T-helper 22 cell (primary cell): ENCODE measurements at regions not wholly inside any gene's neighbourhood (a gene's known extent, or its start where the extent isn't known, plus 50 kb on each side); places are given as distances from the start of the nearest gene placed in this dataset.
"Not testable (repeated sequence)": the region's sequence is repeated elsewhere in the genome, so short reads cannot be mapped to it uniquely, and the experiment has no call there.

Source experiments
- DNase-seq: peaks from one replicate; pipeline ENCODE4 v3.0.0-alpha.2; 2020; ENCODE audit warnings: low read depth

DNA sequence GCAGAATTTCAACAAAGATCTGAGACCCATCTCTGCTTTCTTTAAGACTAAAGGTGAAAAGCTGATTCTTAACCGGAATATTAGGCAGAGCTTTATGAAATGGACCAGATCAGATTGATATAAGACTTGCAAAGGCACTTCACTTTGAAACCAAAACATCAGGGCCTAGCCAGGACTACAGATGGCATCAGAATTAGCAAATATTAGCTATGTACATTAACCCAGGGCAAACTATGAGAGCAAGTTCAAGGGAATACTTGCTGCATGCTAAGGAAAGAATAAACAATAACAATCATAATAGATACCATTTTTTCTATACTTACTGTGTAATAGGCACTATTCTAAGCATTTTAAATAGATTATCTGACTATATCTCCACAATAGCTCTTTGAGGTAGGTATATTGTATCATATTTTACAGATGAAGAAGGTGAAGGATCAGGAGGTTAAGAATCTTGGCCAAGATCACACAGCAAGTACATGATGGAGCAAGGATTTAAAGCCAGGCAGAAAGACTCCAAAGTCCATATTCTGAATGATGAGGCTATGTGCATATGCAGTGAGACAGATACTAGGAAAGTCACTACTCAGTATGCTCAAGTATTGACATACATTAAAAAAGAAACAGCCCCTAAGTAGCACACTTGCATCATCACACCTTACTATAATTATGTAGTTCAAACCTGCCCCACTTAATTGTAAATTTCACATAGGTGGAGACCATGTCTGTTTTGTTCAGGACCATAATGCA is 209.3 kb upstream of the PKN2 start:
- DNase-seq = no peak

DNA sequence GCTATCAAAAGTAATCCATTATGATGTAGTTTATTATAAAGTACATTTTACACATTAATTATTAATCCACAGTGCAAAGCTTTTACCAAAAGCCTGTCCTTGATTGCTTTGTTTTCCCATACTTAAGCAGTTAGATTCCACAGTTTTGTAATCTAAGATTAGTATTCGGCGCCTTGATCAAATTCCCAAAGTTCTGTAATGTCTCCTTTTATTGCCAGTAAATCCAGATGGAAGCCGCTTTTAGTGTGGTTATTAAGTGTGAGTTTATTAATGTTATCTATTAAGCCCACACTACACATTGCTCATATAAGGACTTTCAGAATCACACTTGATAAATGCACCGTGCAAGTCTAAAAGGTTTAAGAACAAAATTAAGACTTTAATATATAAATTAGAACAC is 199.2 kb upstream of the PKN2 start:
- no peak for DNase-seq

DNA sequence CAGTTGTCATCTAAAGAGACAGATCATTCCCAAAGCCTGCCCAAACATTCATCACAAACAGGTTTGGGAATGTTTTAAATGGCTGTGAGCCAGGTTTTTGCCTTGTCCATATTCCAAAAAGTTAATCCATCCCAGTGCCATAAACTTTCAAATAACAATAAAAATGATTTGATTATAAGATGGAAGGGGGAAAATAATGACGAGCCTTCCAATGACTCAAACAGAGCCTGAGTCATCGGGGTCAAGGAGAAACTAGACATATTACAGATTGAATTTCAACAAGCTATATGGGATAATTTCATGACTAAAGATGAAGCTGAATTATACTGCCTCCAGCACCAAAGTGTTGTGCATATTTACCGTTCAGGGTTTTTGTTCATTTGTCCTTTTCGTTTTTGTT is 195.8 kb upstream of the PKN2 start:
- DNase-seq = no peak

DNA sequence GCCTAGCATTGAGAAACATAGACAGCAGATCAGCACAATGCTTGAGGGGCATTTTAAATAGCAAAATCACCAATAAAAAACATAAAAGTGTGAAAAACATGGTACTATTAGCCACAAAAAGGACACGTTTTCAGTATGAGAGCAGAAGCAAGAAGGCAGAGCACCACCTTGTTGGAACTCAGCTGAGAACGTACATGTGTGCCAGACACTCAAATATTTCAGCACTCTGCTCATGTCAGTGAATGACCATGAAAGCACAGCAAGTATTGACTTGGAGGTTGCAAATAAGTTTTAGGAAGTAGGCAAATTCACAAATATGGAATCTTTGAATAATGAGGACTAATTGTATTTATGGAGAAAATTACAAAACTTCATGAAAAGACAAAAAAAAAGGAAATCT is 193.4 kb upstream of the PKN2 start:
- no peak for DNase-seq

DNA sequence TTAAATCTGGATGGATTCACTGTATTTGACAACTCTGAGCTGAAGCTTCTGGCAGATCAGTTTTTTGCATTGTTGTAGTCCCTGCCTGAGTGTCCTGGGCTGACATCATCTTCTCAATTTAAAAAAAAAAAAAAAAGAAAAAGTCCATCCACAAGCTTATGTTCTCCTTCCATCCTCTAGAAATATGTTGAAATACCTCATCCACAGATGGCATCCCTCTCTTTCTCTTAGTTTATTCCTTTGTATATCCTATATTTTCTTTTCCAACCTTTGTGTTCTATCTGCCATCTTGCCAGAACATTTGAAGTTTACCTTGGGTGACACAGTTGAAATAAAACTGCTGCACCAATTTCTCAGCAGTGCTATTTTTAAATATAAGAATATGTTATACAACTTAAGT is 184.4 kb upstream of the PKN2 start:
- no peak for DNase-seq

DNA sequence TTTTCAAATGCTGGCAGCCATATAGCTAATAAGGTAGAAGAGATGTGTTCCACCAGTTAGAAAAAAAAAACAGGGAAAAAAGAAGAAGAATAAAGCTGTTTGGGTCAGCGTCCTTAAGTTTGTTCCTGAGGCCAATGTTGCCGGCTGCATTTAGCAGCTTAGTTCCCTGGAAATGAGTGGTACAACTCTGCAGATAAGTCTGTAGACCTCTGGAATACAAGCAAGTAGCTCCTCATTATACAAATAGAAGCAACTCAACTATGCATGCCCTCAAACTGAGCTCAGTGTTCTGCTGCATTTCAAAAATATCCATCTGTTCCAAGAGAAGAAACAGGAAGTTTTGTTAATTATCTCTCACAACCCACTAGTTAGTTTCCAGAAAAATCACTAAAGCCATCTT is 181.2 kb upstream of the PKN2 start:
- DNase-seq = no peak

DNA sequence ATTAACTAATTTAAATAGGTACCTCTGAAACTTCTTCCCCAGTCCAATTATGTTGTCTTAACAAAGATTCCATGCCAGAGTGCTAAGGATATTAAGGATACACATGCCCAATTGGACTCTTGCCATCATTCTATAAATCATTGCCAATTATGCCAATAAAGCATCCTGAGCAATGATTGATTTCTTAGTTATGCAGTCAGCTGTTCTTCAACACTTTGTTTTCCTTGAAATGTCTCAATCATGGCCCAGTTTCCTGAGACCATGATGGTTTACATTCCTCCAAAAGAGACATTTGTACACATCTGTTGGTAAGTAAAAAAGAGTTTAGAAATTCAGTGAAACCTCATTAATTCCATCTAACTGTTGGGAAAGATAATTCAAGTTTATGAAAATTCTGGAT is 180.4 kb upstream of the PKN2 start:
- DNase-seq = no peak

DNA sequence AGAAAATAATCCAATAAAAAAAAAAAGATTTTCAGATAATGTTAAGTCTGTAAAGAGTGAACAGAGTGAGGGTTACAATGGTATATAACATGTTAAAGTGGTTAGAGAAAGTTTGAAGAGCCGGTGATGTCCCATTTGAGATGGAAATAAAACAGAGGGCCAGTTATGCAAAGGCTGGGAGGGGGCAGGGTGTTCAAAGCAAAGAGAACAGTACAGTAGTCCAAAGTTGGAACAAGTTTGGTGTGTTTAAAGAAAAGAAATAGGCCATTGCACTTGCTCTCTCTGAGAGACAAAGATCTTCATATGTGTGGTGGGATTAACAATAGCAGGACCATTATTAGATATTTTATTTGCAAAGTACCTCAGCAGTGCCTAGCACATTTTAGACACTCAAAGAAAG is 179.5 kb upstream of the PKN2 start:
- no peak for DNase-seq

DNA sequence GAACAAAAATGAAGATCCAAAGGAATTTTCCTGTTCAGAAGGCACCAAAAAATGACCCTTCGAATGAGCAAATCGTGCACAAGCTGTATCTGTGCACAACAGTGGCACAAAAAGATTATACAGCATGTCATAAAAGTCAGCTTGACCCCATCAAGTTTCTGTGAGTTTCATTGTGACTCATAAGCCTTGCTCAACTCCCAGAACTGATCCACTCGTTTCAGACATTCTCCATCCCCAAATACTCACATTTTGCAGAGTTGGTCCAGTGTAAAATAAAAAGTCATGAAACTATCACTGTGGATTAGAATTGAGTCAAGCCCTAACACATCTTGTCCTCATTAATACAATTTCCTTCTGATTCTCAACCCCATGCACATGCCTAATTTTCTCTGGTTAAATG is 174.7 kb upstream of the PKN2 start:
- no peak for DNase-seq

DNA sequence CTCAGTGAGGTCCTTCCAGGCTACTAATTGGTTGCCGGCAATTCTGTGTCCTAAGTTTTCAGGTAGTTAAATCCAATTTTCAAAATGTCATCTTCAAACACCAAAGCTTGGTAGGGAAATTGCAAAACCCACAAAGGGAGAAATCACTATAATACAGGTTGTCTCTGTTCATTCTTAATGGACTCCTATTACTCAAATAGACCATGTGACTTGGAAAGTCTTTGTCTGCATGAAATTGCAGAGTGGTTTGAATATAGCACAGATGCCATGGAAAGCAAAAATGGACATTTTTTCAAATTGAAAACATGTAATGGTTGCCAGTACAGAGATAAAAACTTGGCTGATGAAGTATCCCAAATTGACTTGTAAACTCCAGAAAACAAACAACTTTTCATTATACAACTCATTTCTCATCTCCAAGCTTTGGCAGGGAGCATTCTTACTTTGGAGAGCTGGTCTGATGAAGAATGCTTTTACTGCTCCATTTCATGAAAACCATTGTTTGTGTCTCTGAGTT is 169.5 kb upstream of the PKN2 start:
- DNase-seq = no peak

DNA sequence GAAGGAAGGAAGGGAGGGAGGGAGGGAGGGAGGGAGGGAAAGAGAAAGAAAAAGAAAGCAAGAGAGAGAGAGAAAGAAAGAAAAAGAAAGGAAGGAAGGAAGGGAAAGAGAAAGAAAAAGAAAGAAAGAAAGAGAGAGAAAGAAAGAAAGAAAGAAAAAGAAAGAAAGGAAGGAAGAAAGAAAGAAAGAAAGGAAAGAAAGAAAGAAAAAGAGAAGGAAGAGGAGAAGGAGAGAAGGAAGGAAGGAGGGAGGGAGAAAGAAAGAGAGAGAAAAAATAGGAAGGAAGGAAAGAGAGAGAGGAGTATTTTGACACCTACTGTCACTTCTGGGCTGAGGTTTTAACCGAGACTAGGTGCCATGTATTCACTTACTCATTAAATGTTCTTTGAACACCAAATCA is 166.6 kb upstream of the PKN2 start:
- DNase-seq = not testable (repeated sequence)

DNA sequence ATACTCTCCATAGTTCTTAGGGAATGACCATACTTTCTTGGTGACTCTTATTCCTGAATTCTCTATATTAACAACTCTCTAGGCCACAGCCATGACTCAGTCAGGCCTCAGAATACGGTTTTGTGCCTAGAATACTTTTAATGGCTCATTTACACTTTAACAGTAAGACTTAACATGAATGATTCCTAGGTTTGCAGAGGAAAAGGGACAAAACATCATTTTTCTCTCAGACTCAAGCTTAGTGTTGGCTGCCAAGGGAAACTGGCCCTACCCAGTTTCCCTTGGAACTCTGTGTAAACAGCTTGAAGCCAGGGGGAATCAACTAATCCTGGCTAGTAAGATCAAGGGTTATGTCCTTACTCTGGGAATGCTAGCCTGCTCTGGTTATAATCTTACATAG is 164.9 kb upstream of the PKN2 start:
- no peak for DNase-seq

DNA sequence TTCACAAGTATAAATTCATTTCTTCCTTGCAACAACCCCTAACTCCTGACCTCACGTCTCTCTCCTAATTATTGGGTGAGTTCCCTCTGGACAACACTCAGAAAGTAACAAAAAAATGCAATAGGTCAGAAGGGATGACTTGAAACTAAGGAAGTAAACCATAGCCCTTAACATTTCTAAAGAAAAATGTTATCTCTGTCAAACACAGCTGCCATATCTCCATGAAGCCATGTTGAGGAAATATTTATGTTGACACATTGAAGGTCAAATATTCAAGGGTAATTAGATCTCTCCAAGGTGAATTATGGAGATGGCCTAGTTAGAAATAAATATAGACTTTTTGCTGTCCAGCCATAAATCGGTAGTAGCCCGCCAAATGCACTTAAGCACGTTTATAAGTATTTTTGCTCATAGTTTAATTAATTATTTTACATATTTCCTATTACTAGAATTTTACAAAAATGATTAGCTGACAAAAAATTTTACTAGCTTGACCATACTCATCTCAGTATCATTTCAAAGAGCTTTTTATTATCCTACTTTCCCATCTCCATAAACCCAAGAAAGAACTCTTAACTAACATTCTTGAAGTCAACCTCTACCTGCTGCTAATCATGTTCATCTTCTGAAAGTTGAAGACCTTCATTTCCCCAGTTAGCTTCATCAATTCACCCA is 160.1 kb upstream of the PKN2 start:
- DNase-seq = no peak

DNA sequence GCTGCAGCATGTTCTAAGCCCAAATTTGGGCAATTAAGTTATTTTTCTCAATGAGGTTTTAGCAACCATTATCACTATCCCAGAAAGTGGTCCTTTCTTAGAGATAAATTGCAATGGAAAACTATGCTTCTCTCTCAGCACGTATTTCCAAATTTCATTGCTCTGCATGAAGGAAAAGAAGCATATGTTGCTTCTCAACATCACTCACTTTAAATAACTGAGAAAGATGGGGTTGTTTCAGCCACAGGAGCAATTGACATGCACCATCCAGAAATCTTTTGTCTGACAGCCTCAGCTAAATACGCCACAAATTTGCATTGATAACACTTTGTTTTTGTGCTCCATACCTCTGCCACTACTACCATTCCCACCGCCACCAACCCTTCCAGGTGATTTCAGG is 157.6 kb upstream of the PKN2 start:
- no peak for DNase-seq

DNA sequence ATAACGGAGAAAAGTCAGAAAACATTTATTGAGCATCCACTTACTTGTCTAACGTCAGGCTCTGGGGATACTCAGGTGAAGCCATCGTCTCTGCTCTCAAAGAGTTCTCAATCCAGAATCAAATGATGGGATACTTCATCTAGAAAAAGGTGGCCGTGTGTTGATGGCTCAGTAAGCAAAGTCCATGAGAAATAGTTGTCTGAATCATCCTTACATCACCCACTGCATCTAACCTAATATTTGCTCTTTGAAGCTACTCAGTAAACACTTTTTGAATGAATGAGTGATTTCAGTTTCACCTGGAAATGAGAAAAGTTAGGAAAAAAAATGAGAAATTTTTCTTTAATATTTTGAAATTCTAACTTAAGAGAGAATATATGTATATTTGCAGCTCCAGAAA is 155.3 kb upstream of the PKN2 start:
- no peak for DNase-seq

DNA sequence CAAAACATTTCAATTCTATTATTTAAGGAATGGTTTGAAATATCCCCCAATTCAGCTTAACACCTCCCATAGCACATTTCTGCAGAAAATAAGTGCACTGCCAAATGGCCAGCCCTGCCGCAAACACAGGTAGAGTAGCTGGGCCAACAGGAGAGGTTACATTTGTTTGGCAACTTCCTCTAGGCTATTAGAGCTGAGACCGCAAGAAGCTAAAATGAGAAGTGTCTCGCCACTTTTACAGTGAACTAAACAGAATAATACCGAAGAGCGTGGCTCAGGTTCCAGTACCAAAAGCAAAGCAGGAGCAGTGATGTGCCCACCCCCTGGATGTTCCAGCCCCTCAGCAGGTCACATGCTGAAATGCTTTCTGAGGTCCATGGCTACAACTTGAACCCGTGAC is 154.5 kb upstream of the PKN2 start:
- DNase-seq = no peak

DNA sequence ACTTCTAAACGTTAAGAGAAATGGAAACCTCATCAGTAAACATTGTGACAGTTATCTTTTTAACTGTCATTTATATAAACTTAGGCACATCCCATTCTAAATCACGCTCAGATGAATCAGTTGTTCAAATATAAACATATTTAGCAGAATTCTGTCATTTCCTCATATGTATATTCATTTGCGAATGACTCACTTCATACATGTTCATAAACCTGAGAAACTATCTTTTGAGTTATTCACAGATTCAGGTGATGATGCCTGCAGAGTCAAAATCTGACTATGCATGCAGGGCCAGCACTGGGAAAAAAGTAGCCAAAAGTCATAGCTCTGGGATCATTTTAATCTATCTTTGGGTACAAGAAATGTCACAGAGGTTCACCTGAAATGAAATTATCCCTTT is 153.8 kb upstream of the PKN2 start:
- no peak for DNase-seq

DNA sequence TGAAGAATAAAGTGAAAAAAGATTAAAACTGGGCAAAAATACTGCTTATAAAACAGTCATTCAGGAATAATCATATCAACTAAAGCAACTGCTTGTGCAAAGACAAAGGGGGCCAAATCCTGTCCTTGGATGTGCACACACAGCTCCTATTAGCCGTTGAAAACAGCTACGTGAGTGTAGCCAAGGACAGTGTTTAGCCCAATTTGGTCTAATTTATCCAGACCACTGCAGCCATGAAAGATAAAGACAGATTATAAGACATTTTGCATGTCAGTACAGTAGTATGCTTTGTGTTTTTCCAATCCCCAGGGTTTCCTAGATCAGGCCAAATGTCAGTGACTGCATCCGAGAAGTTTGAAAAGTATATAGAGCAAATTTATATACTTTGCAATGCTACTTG is 146.3 kb upstream of the PKN2 start:
- no peak for DNase-seq

DNA sequence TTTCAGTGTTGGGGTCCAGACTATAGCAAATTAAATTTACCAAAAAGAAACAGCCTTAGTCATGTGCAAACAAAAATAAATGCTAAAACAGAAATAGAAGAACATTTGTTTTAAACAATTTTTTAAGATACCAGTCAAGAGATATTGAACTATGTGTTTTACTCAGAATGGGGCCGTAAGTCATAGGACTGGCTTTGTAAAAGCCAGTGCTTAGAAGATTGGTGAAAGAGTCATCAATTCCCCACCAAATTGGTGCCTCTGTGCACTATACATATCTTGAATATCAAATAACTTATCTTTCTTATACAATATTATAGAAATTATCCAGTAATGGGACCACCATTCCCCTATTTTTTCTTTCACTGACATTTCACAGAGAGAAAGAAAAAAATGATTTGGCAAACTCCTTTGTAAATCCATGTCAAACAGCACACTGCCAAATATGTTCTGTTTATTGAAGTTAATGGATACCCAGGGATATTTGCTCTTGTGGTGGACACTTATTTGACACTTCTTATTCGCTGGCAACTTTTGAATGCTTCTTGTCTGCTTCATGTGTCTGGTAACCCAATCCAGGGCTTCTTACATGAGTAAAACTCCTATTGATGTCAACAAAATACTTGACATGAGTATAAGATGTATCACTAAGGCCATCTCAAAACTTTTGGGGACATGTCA is 145.7 kb upstream of the PKN2 start:
- DNase-seq = no peak

DNA sequence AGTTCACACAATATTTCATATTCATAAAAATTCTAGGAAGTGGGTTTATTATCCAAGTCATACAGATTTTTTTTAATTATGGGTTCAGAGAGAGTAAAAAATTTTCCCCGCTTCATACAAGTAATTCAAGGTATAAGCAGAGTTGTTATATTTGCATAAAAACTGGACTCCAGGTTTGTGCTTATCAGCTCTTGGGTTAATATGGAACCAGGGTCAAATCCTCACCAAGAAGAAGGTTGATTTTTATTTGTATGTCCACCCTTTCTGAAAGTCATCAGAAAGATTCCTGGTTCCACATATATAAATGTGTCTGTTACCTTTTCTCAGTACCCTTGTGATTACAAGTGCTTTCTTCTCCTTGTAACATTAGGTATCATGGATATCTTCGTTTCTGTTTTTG is 143.8 kb upstream of the PKN2 start:
- DNase-seq = no peak

DNA sequence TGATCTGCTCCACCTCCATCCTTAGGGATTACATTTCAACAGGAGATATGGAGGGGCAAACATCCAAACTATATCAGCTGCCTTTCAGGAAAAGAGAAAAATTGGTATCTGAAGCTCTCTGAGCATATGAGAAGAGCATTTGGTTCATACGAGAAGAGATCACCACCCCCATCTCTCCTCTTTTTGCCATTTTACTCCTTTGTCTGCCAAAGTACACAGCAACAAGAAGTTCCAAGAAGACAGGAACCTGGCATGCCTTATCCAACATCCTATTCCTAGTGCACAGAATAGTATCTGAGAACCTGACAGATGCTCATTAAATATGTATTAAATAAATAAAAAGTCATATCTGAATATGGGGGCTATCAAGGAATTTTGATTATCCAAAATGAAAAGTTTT is 142.5 kb upstream of the PKN2 start:
- no peak for DNase-seq

DNA sequence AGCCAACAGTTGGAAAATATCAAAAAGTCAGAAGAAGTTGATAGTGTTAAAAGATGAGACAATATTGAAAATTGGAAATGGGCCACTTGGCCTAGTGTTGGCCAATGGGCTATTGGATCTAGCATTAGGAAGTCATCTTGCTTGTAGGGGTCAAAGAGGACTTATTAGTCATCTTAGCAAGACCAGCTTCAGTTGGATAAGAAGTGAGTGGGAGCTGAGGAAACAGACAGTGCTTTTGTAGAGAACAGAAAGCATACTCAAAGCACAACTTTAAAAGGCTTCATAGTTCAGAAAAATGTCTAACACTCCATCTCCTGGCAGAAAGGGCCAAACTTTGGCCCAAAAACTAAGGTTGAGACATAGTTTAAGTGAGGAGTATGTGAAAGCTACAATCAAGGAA is 139.9 kb upstream of the PKN2 start:
- no peak for DNase-seq

DNA sequence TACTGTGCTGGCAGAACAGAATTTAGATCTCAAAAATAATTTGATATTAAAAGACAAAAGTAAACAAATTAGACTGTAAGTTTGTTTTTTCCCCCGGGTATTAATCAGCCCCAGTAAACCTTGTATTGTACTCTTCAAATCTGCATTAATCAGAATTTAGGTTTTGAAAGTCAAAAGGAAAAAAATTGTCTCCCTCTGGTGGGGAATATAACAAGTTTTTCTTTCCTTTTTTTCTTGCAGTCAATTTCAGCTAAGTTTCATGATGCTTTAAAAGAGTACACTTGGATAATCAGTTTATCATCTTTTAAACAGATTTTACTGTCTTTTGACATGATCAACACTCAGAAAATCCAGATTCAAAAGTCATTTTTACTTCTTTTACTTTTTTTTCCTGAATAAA is 134.5 kb upstream of the PKN2 start:
- DNase-seq = no peak
